OCI-LY3 (cell line): ENCODE measurements at regions not wholly inside any gene's neighbourhood (a gene's known extent, or its start where the extent isn't known, plus 50 kb on each side); places are given as distances from the start of the nearest gene placed in this dataset.

Experiments used
- H2AFZ ChIP-seq: fragments of 200-600, 300-600 bp; shearing (Covaris generic); 2 replicates; pipeline ENCODE4 v1.6.0; 2014; ENCODE audit warnings: antibody characterized with exemption, low read depth, low read length
- H3K27ac ChIP-seq: fragments of 200-600, 300-600 bp; sonication (generic); 2 replicates; pipeline ENCODE4 v1.5.1; 2014; ENCODE audit warnings: mild to moderate bottlenecking, low read length, moderate library complexity, mixed read lengths
- H3K27me3 ChIP-seq: fragments of 200-600, 300-600 bp; sonication (generic); 2 replicates; pipeline ENCODE4 v1.6.1; 2014; ENCODE audit warnings: low read depth, low read length, mixed read lengths
- H3K36me3 ChIP-seq: fragments of 200-600, 300-600 bp; sonication (generic); replicated peaks from 2 replicates; pipeline ENCODE3; 2014; ENCODE audit warnings: low read depth, low read length, mixed read lengths
- H3K4me1 ChIP-seq: fragments of 300-600, 200-600 bp; sonication (generic); 2 replicates; pipeline ENCODE4 v1.6.1; 2014; ENCODE audit warnings: low read length, mixed read lengths
- H3K4me2 ChIP-seq: fragments of 200-600, 300-600 bp; sonication (generic); 2 replicates; pipeline ENCODE4 v1.6.1; 2014; ENCODE audit warnings: low read length, mixed read lengths
- H3K4me3 ChIP-seq: fragments of 300-600, 200-600 bp; sonication (generic); 2 replicates; pipeline ENCODE4 v1.5.1; 2014; ENCODE audit warnings: antibody characterized with exemption, mild to moderate bottlenecking, low read length, moderate library complexity
- H3K79me2 ChIP-seq: fragments of 300-600, 200-600 bp; shearing (Covaris generic); 2 replicates; pipeline ENCODE4 v1.6.1; 2014; ENCODE audit warnings: mild to moderate bottlenecking, low read length, mixed read lengths
- H3K9ac ChIP-seq: fragments of 300-600, 200-600 bp; shearing (Covaris generic); 2 replicates; pipeline ENCODE4 v1.6.0; 2014; ENCODE audit warnings: mild to moderate bottlenecking, low read length, moderate library complexity
- H3K9me3 ChIP-seq: fragments of 200-600, 300-600 bp; shearing (Covaris generic); 2 replicates; pipeline ENCODE4 v1.6.1; 2014; ENCODE audit warnings: low read length, mixed read lengths; ENCODE audit not compliant: insufficient read depth
- H4K20me1 ChIP-seq: fragments of 200-600, 300-600 bp; sonication (generic); 2 replicates; pipeline ENCODE4 v1.6.1; 2016; ENCODE audit warnings: low read length, mixed read lengths; ENCODE audit not compliant: insufficient read depth
- CTCF ChIP-seq: fragments of 200-600, 300-600 bp; sonication (generic); IDR thresholded peaks from 2 replicates; pipeline ENCODE4 v1.5.1; 2014; ENCODE audit warnings: antibody characterized with exemption, low read length, low read depth
- EZH2phosphoT487 ChIP-seq: fragments of 200-600 bp; shearing (Covaris generic); IDR thresholded peaks from 2 replicates; pipeline ENCODE4 v1.6.1; 2018; ENCODE audit warnings: antibody characterized with exemption, mixed run types, low read depth

DNA sequence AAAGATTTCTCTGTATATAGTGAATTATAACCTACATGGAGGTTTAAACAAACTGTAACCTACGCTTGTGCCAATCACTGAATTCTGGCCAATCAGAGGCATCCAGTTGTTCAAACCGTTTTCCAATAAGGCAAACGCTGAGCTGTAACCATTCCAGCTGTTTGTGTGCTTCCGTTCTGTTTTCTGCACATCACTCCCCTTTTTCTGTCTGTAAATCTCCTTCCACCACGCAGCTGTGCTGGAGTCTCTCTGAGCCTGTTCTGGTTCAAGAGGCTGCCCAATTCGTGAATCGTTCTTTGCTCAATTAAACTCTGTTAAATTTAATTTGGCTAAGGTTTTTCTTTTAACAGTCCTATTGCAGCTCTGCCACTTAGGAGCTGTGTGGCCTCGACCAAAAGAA lies 552.5 kb downstream of the FGF9 start:
- Histone ChIP-seq H2AFZ (no peak overlapping the region), H3K4me3 (no peak overlapping the region), H3K9me3 (no peaks in the 10 kb centered on the region), H3K4me2 (no peak overlapping the region), H4K20me1 (no peaks in the 10 kb centered on the region), H3K36me3 (no peaks in the 10 kb centered on the region), H3K79me2 (no peaks in the 10 kb centered on the region), H3K27me3 (no peaks in the 10 kb centered on the region), H3K27ac (no peak overlapping the region), H3K9ac (no peak overlapping the region), H3K4me1 (no peaks in the 10 kb centered on the region)
- TF ChIP-seq EZH2phosphoT487 (no peak), CTCF (no peak)

DNA sequence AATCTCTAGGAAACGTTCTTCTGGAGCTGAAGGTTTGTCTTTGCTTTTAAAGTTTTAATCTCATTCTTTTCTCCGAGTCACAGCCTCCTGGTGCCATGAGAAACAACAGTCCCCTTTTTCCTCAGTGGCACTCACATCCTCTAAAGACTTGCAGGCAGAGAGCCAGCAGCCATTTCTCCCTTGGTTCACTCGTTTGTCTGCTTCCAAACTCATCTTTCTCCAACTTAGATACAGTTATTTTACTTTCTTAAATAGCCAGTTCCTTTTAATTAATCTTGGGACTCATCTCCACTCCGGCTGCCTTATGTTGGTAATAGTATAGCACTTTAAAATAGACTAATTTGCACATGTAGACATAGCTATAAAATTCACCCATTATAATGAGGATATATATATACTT lies 555.2 kb downstream of the FGF9 start:
- Histone ChIP-seq H2AFZ (no peak overlapping the region), H3K36me3 (no peaks in the 10 kb centered on the region), H3K4me3 (no peak overlapping the region)

GRCh38 chr13:22227895-22228294 lies 557.0 kb downstream of the FGF9 start:
- H3K4me2 ChIP-seq = no peak overlapping the region
- no peaks in the 10 kb centered on the region for H4K20me1 ChIP-seq
- H3K9ac ChIP-seq = no peak overlapping the region
- no peaks in the 10 kb centered on the region for H3K4me1 ChIP-seq
- TF ChIP-seq CTCF (no peak), EZH2phosphoT487 (no peak)
- H3K27me3 ChIP-seq = no peaks in the 10 kb centered on the region
- no peak overlapping the region for H3K4me3 ChIP-seq
- H3K79me2 ChIP-seq = no peaks in the 10 kb centered on the region
- H3K9me3 ChIP-seq = no peaks in the 10 kb centered on the region
- no peak overlapping the region for H2AFZ ChIP-seq
- no peaks in the 10 kb centered on the region for H3K36me3 ChIP-seq
- no peak overlapping the region for H3K27ac ChIP-seq

More for the DNA sequence above, 555.2 kb downstream of the FGF9 start:
- no peaks in the 10 kb centered on the region for H4K20me1 ChIP-seq
- H3K9me3 ChIP-seq = no peaks in the 10 kb centered on the region
- no peak for TF ChIP-seq EZH2phosphoT487
- no peak for TF ChIP-seq CTCF
- no peak overlapping the region for H3K4me2 ChIP-seq
- H3K27ac ChIP-seq = no peak overlapping the region
- H3K79me2 ChIP-seq = no peaks in the 10 kb centered on the region
- H3K9ac ChIP-seq = no peak overlapping the region
- H3K4me1 ChIP-seq = no peaks in the 10 kb centered on the region
- H3K27me3 ChIP-seq = no peaks in the 10 kb centered on the region

DNA sequence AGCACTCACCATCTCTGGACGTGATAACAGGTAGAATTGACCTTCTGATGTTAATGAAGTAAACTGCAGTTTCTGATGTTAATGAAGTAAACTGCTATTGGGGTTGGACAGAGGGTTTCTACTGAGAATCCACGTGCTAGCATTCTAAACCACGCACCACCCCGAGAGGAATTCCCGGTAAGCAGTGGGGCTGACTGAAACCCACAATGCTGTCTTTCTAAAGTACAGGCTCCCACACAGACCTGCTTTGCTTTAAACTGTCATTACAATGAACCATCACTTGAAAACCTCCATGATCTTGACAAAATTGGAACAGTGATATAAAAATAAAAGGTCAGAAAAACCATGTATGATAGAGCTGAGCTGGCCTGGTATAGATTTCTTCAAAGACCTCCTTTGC lies 559.0 kb downstream of the FGF9 start:
- H3K36me3 ChIP-seq = no peaks in the 10 kb centered on the region
- H3K79me2 ChIP-seq = no peaks in the 10 kb centered on the region
- no peak overlapping the region for H3K9ac ChIP-seq
- no peak overlapping the region for H2AFZ ChIP-seq
- no peaks in the 10 kb centered on the region for H3K27me3 ChIP-seq
- no peak overlapping the region for H3K27ac ChIP-seq
- H3K9me3 ChIP-seq = no peaks in the 10 kb centered on the region
- no peaks in the 10 kb centered on the region for H3K4me1 ChIP-seq
- H3K4me3 ChIP-seq = no peak overlapping the region
- TF ChIP-seq CTCF (no peak), EZH2phosphoT487 (no peak)
- no peak overlapping the region for H3K4me2 ChIP-seq
- no peaks in the 10 kb centered on the region for H4K20me1 ChIP-seq
